Rectal smooth muscle tissue (tissue), 1 donor: ENCODE measurements at regions not wholly inside any gene's neighbourhood (a gene's known extent, or its start where the extent isn't known, plus 50 kb on each side); places are given as distances from the start of the nearest gene placed in this dataset.

Experiments
- H3K27ac ChIP-seq: one replicate; pipeline ENCODE4 v1.7.0; 2013; ENCODE audit warnings: low read depth, low read length, inconsistent platforms
- H3K27me3 ChIP-seq: one replicate; pipeline ENCODE4 v1.7.0; 2013; ENCODE audit warnings: low read length; ENCODE audit not compliant: control insufficient read depth, insufficient read depth
- H3K36me3 ChIP-seq: one replicate; pipeline ENCODE4 v1.7.0; 2013; ENCODE audit warnings: low read length; ENCODE audit not compliant: control insufficient read depth, insufficient read depth
- H3K4me1 ChIP-seq: one replicate; pipeline ENCODE4 v1.7.0; 2013; ENCODE audit warnings: low read length; ENCODE audit not compliant: control insufficient read depth, insufficient read depth
- H3K4me3 ChIP-seq: one replicate; pipeline ENCODE4 v1.7.0; 2013; ENCODE audit warnings: low read length
- H3K9ac ChIP-seq: one replicate; pipeline ENCODE4 v1.7.0; 2013; ENCODE audit warnings: low read length

DNA sequence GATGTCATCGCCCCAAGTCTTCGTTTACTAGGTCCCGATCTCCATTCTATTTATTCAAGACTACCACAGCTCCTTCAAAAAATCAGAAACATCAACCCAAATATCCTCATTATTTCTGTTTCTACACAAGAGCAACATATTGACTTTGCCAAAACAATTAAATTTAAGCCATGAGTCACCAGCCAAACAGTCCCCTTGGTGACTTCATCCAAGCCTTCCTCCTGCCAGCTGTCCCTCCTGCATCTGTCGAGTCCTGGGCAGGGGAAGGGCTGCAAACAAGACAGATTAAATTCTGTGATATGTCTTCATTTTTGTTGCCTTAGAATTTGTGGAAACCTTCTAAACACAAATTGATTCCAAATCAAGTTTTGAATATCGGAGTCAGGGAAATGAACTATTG is 110.3 kb downstream of the SP3 start:
- H3K4me1 ChIP-seq: no peaks in the 10 kb centered on the region
- H3K27me3 ChIP-seq: no peaks in the 10 kb centered on the region
- H3K4me3 ChIP-seq: no peak overlapping the region
- no peak overlapping the region for H3K27ac ChIP-seq
- no peak overlapping the region for H3K9ac ChIP-seq
- H3K36me3 ChIP-seq: no peaks in the 10 kb centered on the region

DNA sequence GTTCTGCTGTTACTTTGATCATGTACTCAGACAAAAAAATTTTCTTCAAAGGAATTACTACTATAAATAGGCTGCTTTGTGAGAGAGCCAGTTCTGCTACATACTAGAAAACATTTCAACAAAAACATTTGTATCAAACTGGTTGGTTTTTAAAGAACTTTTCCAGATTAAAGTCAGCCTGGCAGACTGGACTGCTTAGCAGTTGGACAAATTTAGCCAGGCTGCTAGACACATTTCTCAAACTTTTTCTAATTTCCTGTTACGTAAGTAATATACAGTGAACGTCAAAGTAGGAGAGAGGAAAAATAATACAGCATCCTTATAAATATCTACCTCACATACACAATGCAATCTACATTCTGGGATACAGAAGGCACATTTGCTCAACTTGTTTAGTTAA is 109.5 kb downstream of the SP3 start:
- H3K27ac ChIP-seq: no peak overlapping the region
- no peak overlapping the region for H3K4me3 ChIP-seq
- no peak overlapping the region for H3K9ac ChIP-seq
- H3K4me1 ChIP-seq: no peaks in the 10 kb centered on the region
- no peaks in the 10 kb centered on the region for H3K36me3 ChIP-seq
- H3K27me3 ChIP-seq: no peaks in the 10 kb centered on the region
